H1 (cell line): ENCODE measurements at regions not wholly inside any gene's neighbourhood (a gene's known extent, or its start where the extent isn't known, plus 50 kb on each side); places are given as distances from the start of the nearest gene placed in this dataset.

Experiments
- CTCF ChIA-PET: fragments of 300-600 bp; sonication (Branson Sonifier 250); formaldehyde crosslinking; loops from one replicate; lab custom pipeline; 2021; ENCODE audit not compliant: partially characterized antibody; lab: Charles Lee
- POLR2A ChIA-PET: fragments of 300-600 bp; sonication (Branson Sonifier 250); formaldehyde crosslinking; loops from one replicate; lab custom pipeline; 2021; ENCODE audit warnings: inconsistent platforms; ENCODE audit not compliant: partially characterized antibody; lab: Charles Lee
- DNase-seq, 2 experiments: peaks; one replicate each; pipeline versions ENCODE4 v3.0.0 to v3.0.0-alpha.2; 2010 to 2022; ENCODE audit warnings: low spot score in 2 of 2, low read depth in 1 of 2, mixed read lengths in 1 of 2
- FAIRE-seq: peaks from 2 replicates; lab custom pipeline; 2011; peaks lifted over from hg19 to GRCh38; lab: Jason Lieb, UNC
- H2AFZ ChIP-seq: 2 replicates; pipeline ENCODE4 v1.8.1; 2012; ENCODE audit warnings: low read length, inconsistent platforms
- H2AK5ac ChIP-seq: 2 replicates; pipeline ENCODE4 v1.6.1; 2013; ENCODE audit warnings: low read depth, low read length
- H2BK120ac ChIP-seq: replicated peaks from 2 replicates; pipeline ENCODE3; 2013; ENCODE audit warnings: low read depth, low read length, inconsistent platforms
- H2BK12ac ChIP-seq: 2 replicates; pipeline ENCODE4 v1.6.1; 2013; ENCODE audit warnings: low read depth, low read length
- H2BK15ac ChIP-seq: 2 replicates; pipeline ENCODE4 v1.6.1; 2013; ENCODE audit warnings: low read length
- H2BK20ac ChIP-seq: 2 replicates; pipeline ENCODE4 v1.6.1; 2013; ENCODE audit warnings: low read length
- H2BK5ac ChIP-seq: 2 replicates; pipeline ENCODE4 v1.6.1; 2013; ENCODE audit warnings: low read depth, low read length
- H3K14ac ChIP-seq: 2 replicates; pipeline ENCODE4 v1.6.1; 2013; ENCODE audit warnings: inconsistent platforms; ENCODE audit not compliant: insufficient read length
- H3K18ac ChIP-seq: 2 replicates; pipeline ENCODE4 v1.6.1; 2013; ENCODE audit warnings: low read length; ENCODE audit errors: extremely low read depth
- H3K23ac ChIP-seq: 2 replicates; pipeline ENCODE4 v1.6.1; 2013; ENCODE audit warnings: inconsistent platforms; ENCODE audit not compliant: insufficient read length
- H3K23me2 ChIP-seq: 2 replicates; pipeline ENCODE4 v1.6.1; 2013; ENCODE audit warnings: low read depth, low read length
- H3K27ac ChIP-seq: 2 replicates; pipeline ENCODE4 v1.6.1; 2011; ENCODE audit warnings: low read depth, low read length, inconsistent platforms
- H3K27me3 ChIP-seq, 4 experiments: replicated peaks in 1 of 4; 1 replicate in 1 of 4; 2 replicates in 3 of 4; pipeline versions ENCODE4 v1.6.1 to v1.8.1; 2011 to 2013; ENCODE audit warnings: low read length in 3 of 4, mild to moderate bottlenecking in 3 of 4, inconsistent platforms in 2 of 4, mixed read lengths in 2 of 4, moderate library complexity in 1 of 4; ENCODE audit not compliant: control insufficient read depth in 3 of 4, insufficient read depth in 3 of 4; ENCODE audit errors: extremely low read depth in 1 of 4
- H3K36me3 ChIP-seq, 4 experiments: 2 replicates each; pipeline versions ENCODE4 v1.6.1 to v1.8.1; 2011 to 2013; ENCODE audit warnings: mild to moderate bottlenecking in 4 of 4, low read length in 3 of 4, moderate library complexity in 2 of 4, control low read depth in 1 of 4, inconsistent platforms in 1 of 4; ENCODE audit not compliant: insufficient read depth in 4 of 4, control insufficient read depth in 2 of 4
- H3K4ac ChIP-seq: replicated peaks from 2 replicates; pipeline ENCODE3; 2013; ENCODE audit warnings: low read length, low read depth, mixed read lengths, inconsistent platforms; ENCODE audit not compliant: insufficient read length
- H3K4me1 ChIP-seq, 4 experiments: replicated peaks in 1 of 4; 1 replicate in 1 of 4; 2 replicates in 3 of 4; pipeline versions ENCODE4 v1.6.1 to v1.8.1; 2011 to 2013; ENCODE audit warnings: low read length in 3 of 4, inconsistent platforms in 2 of 4, mixed read lengths in 1 of 4; ENCODE audit not compliant: insufficient read depth in 4 of 4, control insufficient read depth in 3 of 4
- H3K4me2 ChIP-seq, 2 experiments: 2 replicates each; pipeline versions ENCODE4 v1.6.1 to v1.8.1; 2011 to 2013; ENCODE audit warnings: low read depth in 2 of 2, low read length in 2 of 2, control low read depth in 1 of 2, inconsistent platforms in 1 of 2, mild to moderate bottlenecking in 1 of 2; ENCODE audit not compliant: insufficient read depth in 1 of 2
- H3K4me3 ChIP-seq, 4 experiments: fragments of 200-600, 300-600 bp in 1 of 4; sonication (generic), shearing (Covaris generic), sonication (Bioruptor Twin) in 1 of 4; 2 replicates each; pipeline versions ENCODE4 v1.5.1 to v1.8.1; 2011 to 2016; ENCODE audit warnings: low read length in 4 of 4, low read depth in 3 of 4, control low read depth in 2 of 4, inconsistent platforms in 2 of 4, mild to moderate bottlenecking in 2 of 4, mixed read lengths in 1 of 4, moderate library complexity in 1 of 4; ENCODE audit not compliant: insufficient read depth in 2 of 4; ENCODE audit errors: extremely low read depth in 1 of 4
- H3K56ac ChIP-seq: replicated peaks from 2 replicates; pipeline ENCODE3; 2013; ENCODE audit warnings: low read depth, mild to moderate bottlenecking, mixed read lengths, low read length, inconsistent platforms; ENCODE audit not compliant: insufficient read length
- H3K79me1 ChIP-seq: 2 replicates; pipeline ENCODE4 v1.6.1; 2013; ENCODE audit warnings: low read depth, low read length, control low read depth
- H3K79me2 ChIP-seq, 2 experiments: 2 replicates each; pipeline versions ENCODE4 v1.6.1 to v1.8.1; 2012 to 2013; ENCODE audit warnings: low read length in 2 of 2, mild to moderate bottlenecking in 2 of 2, inconsistent platforms in 1 of 2; ENCODE audit not compliant: insufficient read depth in 2 of 2, control insufficient read depth in 1 of 2
- H3K9ac ChIP-seq, 4 experiments: replicated peaks in 1 of 4; 1 replicate in 1 of 4; 2 replicates in 3 of 4; pipeline versions ENCODE4 v1.6.1 to v1.8.1; 2011 to 2013; ENCODE audit warnings: low read depth in 3 of 4, low read length in 3 of 4, control low read depth in 2 of 4, mild to moderate bottlenecking in 2 of 4, moderate library complexity in 2 of 4, inconsistent platforms in 1 of 4; ENCODE audit errors: extremely low read depth in 1 of 4
- H3K9me3 ChIP-seq, 2 experiments: 2 replicates each; pipeline versions ENCODE4 v1.6.1 to v1.8.1; 2012 to 2013; ENCODE audit warnings: mild to moderate bottlenecking in 2 of 2, moderate library complexity in 2 of 2, control low read depth in 1 of 2, inconsistent platforms in 1 of 2, low read depth in 1 of 2, low read length in 1 of 2, mixed read lengths in 1 of 2; ENCODE audit not compliant: insufficient read depth in 2 of 2
- H4K20me1 ChIP-seq, 2 experiments: replicated peaks in 1 of 2; 2 replicates each; pipeline versions ENCODE3 to v1.8.1; 2011 to 2013; ENCODE audit warnings: inconsistent platforms in 2 of 2, low read length in 2 of 2, mild to moderate bottlenecking in 1 of 2; ENCODE audit not compliant: insufficient read depth in 2 of 2, control insufficient read depth in 1 of 2
- H4K5ac ChIP-seq: 2 replicates; pipeline ENCODE4 v1.6.1; 2013; ENCODE audit warnings: low read length, low read depth, mixed read lengths, inconsistent platforms; ENCODE audit not compliant: insufficient read length
- H4K8ac ChIP-seq: 2 replicates; pipeline ENCODE4 v1.8.0; 2013; ENCODE audit warnings: mild to moderate bottlenecking, moderate library complexity, low read length, inconsistent platforms; ENCODE audit not compliant: insufficient read depth; ENCODE audit errors: extremely low read depth
- H4K91ac ChIP-seq: replicated peaks from 2 replicates; pipeline ENCODE3; 2013; ENCODE audit warnings: low read length, mixed read lengths, inconsistent platforms; ENCODE audit not compliant: insufficient read length
- CBX8 ChIP-seq: fragments of 300-800, 300-1000 bp; sonication (generic); IDR thresholded peaks from 2 replicates; pipeline ENCODE4 v1.7.1; 2016; ENCODE audit warnings: low read depth, low read length, borderline replicate concordance
- CEBPB ChIP-seq: IDR thresholded peaks from 2 replicates; pipeline ENCODE4 v1.6.1; 2012; ENCODE audit warnings: low read depth, low read length
- CHD1 ChIP-seq: IDR thresholded peaks from 2 replicates; pipeline ENCODE4 v1.6.1; 2012; ENCODE audit warnings: low read depth, low read length, improper control_type of control experiment
- FOSL1 ChIP-seq: IDR thresholded peaks from 2 replicates; pipeline ENCODE4 v1.6.1; 2011; ENCODE audit warnings: mild to moderate bottlenecking, low read depth, low read length, moderate library complexity; ENCODE audit not compliant: insufficient read depth
- KDM1A ChIP-seq: fragments of 200-600, 300-600 bp; sonication (generic); IDR thresholded peaks from 2 replicates; pipeline ENCODE4 v1.7.1; 2016; ENCODE audit warnings: mild to moderate bottlenecking, low read length, borderline replicate concordance
- MAFK ChIP-seq: IDR thresholded peaks from 2 replicates; pipeline ENCODE4 v1.6.1; 2012; ENCODE audit warnings: low read depth, mild to moderate bottlenecking, improper control_type of control experiment, low read length
- POLR2A ChIP-seq, 2 experiments: IDR thresholded peaks; 1 replicate in 1 of 2; 2 replicates in 1 of 2; pipeline ENCODE4 v1.6.1; 2011; ENCODE audit warnings: low read depth in 2 of 2, low read length in 2 of 2, mild to moderate bottlenecking in 2 of 2; ENCODE audit errors: control extremely low read depth in 1 of 2
- RXRA ChIP-seq: IDR thresholded peaks from 2 replicates; pipeline ENCODE4 v1.6.1; 2011; ENCODE audit warnings: low read depth, mild to moderate bottlenecking, low read length, moderate library complexity; ENCODE audit not compliant: insufficient read depth
- SRF ChIP-seq: IDR thresholded peaks from 2 replicates; pipeline ENCODE4 v1.6.1; 2011; ENCODE audit warnings: mild to moderate bottlenecking, low read depth, low read length, moderate library complexity
- YY1 ChIP-seq: IDR thresholded peaks from 2 replicates; pipeline ENCODE4 v1.6.1; 2011; ENCODE audit warnings: low read depth, mild to moderate bottlenecking, low read length
- WGBS, 2 experiments: shearing (Covaris generic) in 1 of 2; methylation state at CpG; one replicate each; pipeline versions ENCODE4 v1.1.6 to v1.1.7; 2013 to 2015; ENCODE audit warnings: low lambda C conversion rate in 2 of 2, mixed read lengths in 2 of 2, inconsistent platforms in 1 of 2, low coverage in 1 of 2, missing lambda C conversion rate in 1 of 2; ENCODE audit not compliant: insufficient replicate concordance in 2 of 2, insufficient coverage in 1 of 2, insufficient read length in 1 of 2; ENCODE audit errors: extremely low coverage in 1 of 2, missing lambda C conversion rate in 1 of 2; 5-methylcytosine and 5-hydroxymethylcytosine counted together
- TF ChIP-seq, protein P1 (sequence below): IDR thresholded peaks from 2 replicates; pipeline ENCODE4 v1.6.1; 2012; ENCODE audit warnings: inconsistent platforms

DNA sequence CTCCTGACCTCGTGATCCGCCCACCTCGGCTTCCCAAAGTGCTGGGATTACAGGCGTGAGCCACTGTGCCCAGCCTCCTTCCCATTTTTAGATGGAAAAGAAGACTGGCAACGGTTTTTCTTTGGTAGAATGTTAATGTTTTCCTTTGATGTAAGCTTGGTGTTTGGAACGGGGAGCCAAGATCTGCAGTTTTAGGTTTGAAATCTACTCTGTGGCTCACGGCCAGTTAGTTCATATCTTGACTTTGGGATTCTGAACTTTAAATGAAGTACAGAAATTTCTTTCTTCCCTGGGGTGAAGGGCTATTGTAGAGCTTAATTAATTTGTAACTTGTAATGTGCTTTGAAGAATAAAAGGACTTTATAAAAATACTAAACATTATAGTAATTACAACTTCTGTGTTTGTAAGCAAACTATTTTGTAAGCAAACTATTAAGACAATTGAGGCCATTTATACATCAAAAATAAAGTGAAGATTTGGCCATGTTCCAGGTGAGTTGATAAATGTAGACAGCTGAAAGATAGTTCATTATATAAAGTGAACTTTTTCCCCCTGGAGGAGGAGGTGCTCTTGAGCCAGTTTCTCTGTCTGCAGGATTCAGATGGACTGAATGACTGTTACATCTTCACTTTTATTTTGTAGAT is 117.1 kb upstream of the TUT7 start:
- no peak overlapping the region for H2BK20ac ChIP-seq
- no peak overlapping the region for H2BK5ac ChIP-seq
- H3K23me2 ChIP-seq, result no peaks in the 10 kb centered on the region
- FAIRE-seq (no peak), DNase-seq (no peak)
- H2AK5ac ChIP-seq, result no peak overlapping the region
- H3K9ac ChIP-seq, result no peak overlapping the region
- H4K5ac ChIP-seq, result no peak overlapping the region
- H3K4ac ChIP-seq, result no peak overlapping the region
- no peaks in the 10 kb centered on the region for H3K9me3 ChIP-seq
- H3K23ac ChIP-seq, result no peak overlapping the region
- H4K20me1 ChIP-seq, result peaks cover 0 to 1% of the 10 kb centered on the region in 2 experiments
- no peak overlapping the region for H4K8ac ChIP-seq
- H3K4me1 ChIP-seq, result no peaks in the 10 kb centered on the region
- no peak overlapping the region for H3K4me2 ChIP-seq
- no peak overlapping the region for H2BK120ac ChIP-seq
- no peaks in the 10 kb centered on the region for H3K27me3 ChIP-seq
- H2BK12ac ChIP-seq, result no peak overlapping the region
- H4K91ac ChIP-seq, result no peak overlapping the region
- no peak overlapping the region for H2AFZ ChIP-seq
- no peak overlapping the region for H3K27ac ChIP-seq
- no peak overlapping the region for H3K14ac ChIP-seq
- TF ChIP-seq MAFK, result no peak
- TF ChIP-seq KDM1A, result no peak
- no peak for TF ChIP-seq SRF
- TF ChIP-seq, protein P1, sequence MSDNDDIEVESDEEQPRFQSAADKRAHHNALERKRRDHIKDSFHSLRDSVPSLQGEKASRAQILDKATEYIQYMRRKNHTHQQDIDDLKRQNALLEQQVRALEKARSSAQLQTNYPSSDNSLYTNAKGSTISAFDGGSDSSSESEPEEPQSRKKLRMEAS, result no peak
- TF ChIP-seq CBX8, result no peak
- no peak for TF ChIP-seq POLR2A (IDR thresholded peaks at IDR 0.05; ENCODE audit: control extremely low read depth in 1 of 2, low read depth in 2 of 2, low read length in 2 of 2)
- no peak for TF ChIP-seq CEBPB
- no peak for TF ChIP-seq FOSL1
- TF ChIP-seq YY1, result no peak
- TF ChIP-seq RXRA, result no peak
- TF ChIP-seq CHD1, result no peak
- TF ChIP-seq, all 59 proteins: peak for 0
- H3K4me3 ChIP-seq, result no peak overlapping the region
- no peaks in the 10 kb centered on the region for H3K79me2 ChIP-seq
- no peak overlapping the region for H3K18ac ChIP-seq
- H3K79me1 ChIP-seq, result no peaks in the 10 kb centered on the region
- ChIA-PET CTCF (no interaction called here), POLR2A (no interaction called here)
- 93% methylated on average over 7 of the region's 7 CpGs; no CpG with 5 or more reads in 1 of the 2 experiments for WGBS, 2 experiments
- no peaks in the 10 kb centered on the region for H3K36me3 ChIP-seq
- no peak overlapping the region for H2BK15ac ChIP-seq
- H3K56ac ChIP-seq, result no peak overlapping the region
